Hematopoietic multipotent progenitor cell treated with erythropoietin and hydrocortisone succinate and interleukin-3 and kit ligand, for 15 days (in vitro differentiated cells): ENCODE measurements at regions not wholly inside any gene's neighbourhood (a gene's known extent, or its start where the extent isn't known, plus 50 kb on each side); places are given as distances from the start of the nearest gene placed in this dataset.
"Not testable (repeated sequence)": the region's sequence is repeated elsewhere in the genome, so short reads cannot be mapped to it uniquely, and the experiment has no call there.

Experiments used
- DNase-seq: peaks from one replicate; pipeline ENCODE4 v3.0.0-alpha.2; 2015; ENCODE audit warnings: low spot score

GRCh38 chr6:165002866-165003265 is 306.5 kb downstream of the C6orf118 start:
- no peak for DNase-seq

GRCh38 chr6:165002358-165002757 is 307.0 kb downstream of the C6orf118 start:
- DNase-seq: no peak

- DNase-seq: no peak
These were observed 307.8 kb downstream of the C6orf118 start for GRCh38 chr6:165001502-165002157.

- no peak for DNase-seq
These were observed 311.1 kb downstream of the C6orf118 start for GRCh38 chr6:164998297-164998696.

- no peak for DNase-seq
These were observed 312.6 kb downstream of the C6orf118 start for GRCh38 chr6:164996838-164997237.

GRCh38 chr6:164991573-164991972 is 317.8 kb downstream of the C6orf118 start:
- DNase-seq: no peak

- no peak for DNase-seq
These were observed 318.5 kb downstream of the C6orf118 start for GRCh38 chr6:164990901-164991300.

- no peak for DNase-seq
These were observed 327.0 kb downstream of the C6orf118 start for GRCh38 chr6:164982389-164982788.

- DNase-seq: no peak
These were observed 342.3 kb downstream of the C6orf118 start for GRCh38 chr6:164967102-164967501.

- DNase-seq: no peak
These were observed 346.6 kb downstream of the C6orf118 start for GRCh38 chr6:164962805-164963204.

- no peak for DNase-seq
These were observed 362.2 kb downstream of the C6orf118 start for GRCh38 chr6:164947164-164947563.

- no peak for DNase-seq
These were observed 367.1 kb downstream of the C6orf118 start for GRCh38 chr6:164942271-164942670.

- DNase-seq: not testable (repeated sequence)
These were observed 376.1 kb downstream of the C6orf118 start for GRCh38 chr6:164933238-164933794.

- DNase-seq: no peak
These were observed 379.9 kb downstream of the C6orf118 start for GRCh38 chr6:164929408-164929977.

- no peak for DNase-seq
These were observed 380.5 kb downstream of the C6orf118 start for GRCh38 chr6:164928728-164929407.

- no peak for DNase-seq
These were observed 381.2 kb downstream of the C6orf118 start for GRCh38 chr6:164928057-164928727.

- no peak for DNase-seq
These were observed 381.9 kb downstream of the C6orf118 start for GRCh38 chr6:164927288-164928056.

- no peak for DNase-seq
These were observed 382.7 kb downstream of the C6orf118 start for GRCh38 chr6:164926686-164927085.

GRCh38 chr6:164925681-164926530 is 383.5 kb downstream of the C6orf118 start:
- no peak for DNase-seq

- DNase-seq: no peak
These were observed 384.7 kb downstream of the C6orf118 start for GRCh38 chr6:164924674-164925073.

- DNase-seq: no peak
These were observed 392.2 kb downstream of the C6orf118 start for GRCh38 chr6:164917211-164917610.
